SK-N-SH treated with all-trans-retinoic acid at 6 μM for 48 hours (cell line): ENCODE measurements at regions not wholly inside any gene's neighbourhood (a gene's known extent, or its start where the extent isn't known, plus 50 kb on each side); places are given as distances from the start of the nearest gene placed in this dataset.

Source experiments
- ATAC-seq: fragments of 200-7000 bp; cut with Tn5 transposase; 3 replicates; pipeline ENCODE4 v1.9.1; 2020; ENCODE audit warnings: mild to moderate bottlenecking, moderate library complexity
- ARNTL ChIP-seq: fragments of 450-650 bp; formaldehyde crosslinking; IDR thresholded peaks from 2 replicates; pipeline ENCODE4 v1.5.0; 2020; ENCODE audit warnings: low read depth, mild to moderate bottlenecking, moderate library complexity, borderline replicate concordance
- BACH2 ChIP-seq: fragments of 250-450 bp; sonication (Bioruptor Pico); IDR thresholded peaks from 2 replicates; pipeline ENCODE4 v1.9.0; 2021; ENCODE audit warnings: mild to moderate bottlenecking, borderline replicate concordance
- CREB5 ChIP-seq: fragments of 250-450 bp; sonication (Bioruptor Pico); IDR thresholded peaks from 2 replicates; pipeline ENCODE4 v1.5.1; 2020; ENCODE audit warnings: low read depth, mild to moderate bottlenecking, moderate library complexity
- CSDC2 ChIP-seq: fragments of 250-450 bp; sonication (Bioruptor Pico); IDR thresholded peaks from 2 replicates; pipeline ENCODE4 v1.5.0; 2020; ENCODE audit warnings: mild to moderate bottlenecking, moderate library complexity
- ESRRG ChIP-seq: fragments of 250-450 bp; sonication (Bioruptor Pico); IDR thresholded peaks from 2 replicates; pipeline ENCODE4 v1.6.1; 2021; ENCODE audit warnings: mild to moderate bottlenecking
- GLIS3 ChIP-seq: fragments of 250-450 bp; sonication (Bioruptor Pico); IDR thresholded peaks from 2 replicates; pipeline ENCODE4 v1.5.0; 2020; ENCODE audit warnings: mild to moderate bottlenecking, moderate library complexity
- ISL1 ChIP-seq: fragments of 250-450 bp; sonication (Bioruptor Pico); IDR thresholded peaks from 2 replicates; pipeline ENCODE4 v2.1.2; 2022; ENCODE audit warnings: mild to moderate bottlenecking, moderate library complexity
- OSR1 ChIP-seq: fragments of 250-450 bp; sonication (Bioruptor Pico); IDR thresholded peaks from 2 replicates; pipeline ENCODE4 v1.8.0; 2022; ENCODE audit warnings: moderate library complexity, mild to moderate bottlenecking, inconsistent platforms
- PPARA ChIP-seq: fragments of 250-450 bp; sonication (Bioruptor Pico); IDR thresholded peaks from 2 replicates; pipeline ENCODE4 v1.5.0; 2020; ENCODE audit warnings: mild to moderate bottlenecking, borderline replicate concordance
- SNAI2 ChIP-seq: fragments of 250-450 bp; sonication (Bioruptor Pico); IDR thresholded peaks from 2 replicates; pipeline ENCODE4 v1.5.0; 2020; ENCODE audit warnings: mild to moderate bottlenecking, moderate library complexity
- TCF4 ChIP-seq: fragments of 250-450 bp; sonication (Bioruptor Pico); IDR thresholded peaks from 2 replicates; pipeline ENCODE4 v1.8.0; 2021; ENCODE audit warnings: mild to moderate bottlenecking, moderate library complexity, borderline replicate concordance
- TOX ChIP-seq: fragments of 250-450 bp; sonication (Bioruptor Pico); IDR thresholded peaks from 2 replicates; pipeline ENCODE4 v1.8.0; 2021; ENCODE audit warnings: mild to moderate bottlenecking, moderate library complexity, borderline replicate concordance
- TSHZ2 ChIP-seq: fragments of 250-450 bp; sonication (Bioruptor Pico); IDR thresholded peaks from 2 replicates; pipeline ENCODE4 v1.5.0; 2020; ENCODE audit warnings: mild to moderate bottlenecking, moderate library complexity
- ZC3H10 ChIP-seq: fragments of 250-450 bp; sonication (Bioruptor Pico); IDR thresholded peaks from 2 replicates; pipeline ENCODE4 v1.5.1; 2021; ENCODE audit warnings: mild to moderate bottlenecking, moderate library complexity
- ZFP3 ChIP-seq: fragments of 250-450 bp; sonication (Bioruptor Pico); IDR thresholded peaks from 2 replicates; pipeline ENCODE4 v1.5.0; 2020; ENCODE audit warnings: mild to moderate bottlenecking, moderate library complexity
- ZFP30 ChIP-seq: fragments of 450-650 bp; formaldehyde crosslinking; IDR thresholded peaks from 2 replicates; pipeline ENCODE4 v1.5.0; 2022; ENCODE audit warnings: mild to moderate bottlenecking, moderate library complexity
- ZNF565 ChIP-seq: fragments of 450-650 bp; formaldehyde crosslinking; conservative IDR thresholded peaks from 2 replicates; pipeline ENCODE4 v1.5.0; 2020; ENCODE audit warnings: low read depth, mild to moderate bottlenecking, moderate library complexity
- ZNF70 ChIP-seq: fragments of 450-650 bp; formaldehyde crosslinking; IDR thresholded peaks from 2 replicates; pipeline ENCODE4 v1.5.0; 2020; ENCODE audit warnings: mild to moderate bottlenecking, moderate library complexity
- ZNF8 ChIP-seq: fragments of 450-650 bp; formaldehyde crosslinking; IDR thresholded peaks from 2 replicates; pipeline ENCODE4 v1.5.0; 2020; ENCODE audit warnings: mild to moderate bottlenecking, moderate library complexity
- TF ChIP-seq, protein P1 (sequence below): fragments of 250-450 bp; sonication (Bioruptor Pico); IDR thresholded peaks from 2 replicates; pipeline ENCODE4 v1.5.1; 2021; ENCODE audit warnings: mild to moderate bottlenecking, moderate library complexity
- TF ChIP-seq, protein P2 (sequence below): fragments of 250-450 bp; sonication (Bioruptor Pico); IDR thresholded peaks from 2 replicates; pipeline ENCODE4 v1.8.0; 2020; ENCODE audit warnings: mild to moderate bottlenecking, moderate library complexity, borderline replicate concordance

GRCh38 chr2:122075381-122075780 is 319.9 kb downstream of the TSN start:
- TF ChIP-seq ZFP3 (CRISPR knock-in tag) (no peak), TCF4 (CRISPR knock-in tag) (no peak), ZNF70 (no peak), CSDC2 (no peak), TSHZ2 (no peak), CREB5 (CRISPR knock-in tag) (no peak), ARNTL (CRISPR knock-in tag) (no peak), ZC3H10 (CRISPR knock-in tag) (no peak), ISL1 (CRISPR knock-in tag) (no peak), GLIS3 (CRISPR knock-in tag) (no peak), BACH2 (CRISPR knock-in tag) (no peak), ZNF8 (CRISPR knock-in tag) (no peak), ESRRG (CRISPR knock-in tag) (no peak)
- TF ChIP-seq, protein P1, sequence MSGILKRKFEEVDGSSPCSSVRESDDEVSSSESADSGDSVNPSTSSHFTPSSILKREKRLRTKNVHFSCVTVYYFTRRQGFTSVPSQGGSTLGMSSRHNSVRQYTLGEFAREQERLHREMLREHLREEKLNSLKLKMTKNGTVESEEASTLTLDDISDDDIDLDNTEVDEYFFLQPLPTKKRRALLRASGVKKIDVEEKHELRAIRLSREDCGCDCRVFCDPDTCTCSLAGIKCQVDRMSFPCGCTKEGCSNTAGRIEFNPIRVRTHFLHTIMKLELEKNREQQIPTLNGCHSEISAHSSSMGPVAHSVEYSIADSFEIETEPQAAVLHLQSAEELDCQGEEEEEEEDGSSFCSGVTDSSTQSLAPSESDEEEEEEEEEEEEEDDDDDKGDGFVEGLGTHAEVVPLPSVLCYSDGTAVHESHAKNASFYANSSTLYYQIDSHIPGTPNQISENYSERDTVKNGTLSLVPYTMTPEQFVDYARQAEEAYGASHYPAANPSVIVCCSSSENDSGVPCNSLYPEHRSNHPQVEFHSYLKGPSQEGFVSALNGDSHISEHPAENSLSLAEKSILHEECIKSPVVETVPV, result no peak
- TF ChIP-seq, protein P2, sequence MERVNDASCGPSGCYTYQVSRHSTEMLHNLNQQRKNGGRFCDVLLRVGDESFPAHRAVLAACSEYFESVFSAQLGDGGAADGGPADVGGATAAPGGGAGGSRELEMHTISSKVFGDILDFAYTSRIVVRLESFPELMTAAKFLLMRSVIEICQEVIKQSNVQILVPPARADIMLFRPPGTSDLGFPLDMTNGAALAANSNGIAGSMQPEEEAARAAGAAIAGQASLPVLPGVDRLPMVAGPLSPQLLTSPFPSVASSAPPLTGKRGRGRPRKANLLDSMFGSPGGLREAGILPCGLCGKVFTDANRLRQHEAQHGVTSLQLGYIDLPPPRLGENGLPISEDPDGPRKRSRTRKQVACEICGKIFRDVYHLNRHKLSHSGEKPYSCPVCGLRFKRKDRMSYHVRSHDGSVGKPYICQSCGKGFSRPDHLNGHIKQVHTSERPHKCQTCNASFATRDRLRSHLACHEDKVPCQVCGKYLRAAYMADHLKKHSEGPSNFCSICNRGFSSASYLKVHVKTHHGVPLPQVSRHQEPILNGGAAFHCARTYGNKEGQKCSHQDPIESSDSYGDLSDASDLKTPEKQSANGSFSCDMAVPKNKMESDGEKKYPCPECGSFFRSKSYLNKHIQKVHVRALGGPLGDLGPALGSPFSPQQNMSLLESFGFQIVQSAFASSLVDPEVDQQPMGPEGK (CRISPR knock-in tag), result no peak
- no peak for ATAC-seq

DNA sequence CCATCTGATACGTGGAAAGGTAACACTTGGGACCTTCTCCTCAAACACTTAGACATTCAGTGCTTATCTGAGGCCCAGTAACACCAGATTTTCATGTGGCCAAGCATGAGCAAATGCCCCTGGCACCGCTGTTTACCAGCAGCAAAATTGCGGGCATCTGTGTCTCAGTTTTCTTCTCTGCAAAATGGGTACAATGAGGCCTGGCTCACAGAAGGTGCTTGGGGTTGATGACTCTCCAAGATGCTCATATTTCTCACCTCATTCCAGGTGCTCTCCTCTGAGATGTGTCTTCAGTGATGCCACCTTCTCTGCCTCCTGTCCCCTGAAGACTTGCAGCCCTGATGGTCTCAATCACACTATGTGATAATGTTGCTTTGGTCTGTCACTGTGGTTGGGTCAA is 321.7 kb downstream of the TSN start:
- TF ChIP-seq ZNF565 (CRISPR knock-in tag) (no peak), ZNF8 (CRISPR knock-in tag) (no peak), ZFP30 (CRISPR knock-in tag) (no peak), ZC3H10 (CRISPR knock-in tag) (no peak), OSR1 (CRISPR knock-in tag) (no peak), PPARA (CRISPR knock-in tag) (no peak), ESRRG (CRISPR knock-in tag) (no peak), ARNTL (CRISPR knock-in tag) (no peak), ISL1 (CRISPR knock-in tag) (no peak), SNAI2 (CRISPR knock-in tag) (no peak), TOX (CRISPR knock-in tag) (no peak), CREB5 (CRISPR knock-in tag) (no peak), GLIS3 (CRISPR knock-in tag) (no peak), TSHZ2 (no peak), CSDC2 (no peak)
- TF ChIP-seq, protein P1, result no peak
- TF ChIP-seq, protein P2 (CRISPR knock-in tag), result no peak
- TF ChIP-seq, all 23 proteins: peak for 0
- ATAC-seq, result no peak
